Neural cell (in vitro differentiated cells): ENCODE measurements at regions not wholly inside any gene's neighbourhood (a gene's known extent, or its start where the extent isn't known, plus 50 kb on each side); places are given as distances from the start of the nearest gene placed in this dataset.

Experiments used
- EP300 ChIP-seq: fragments of 450-650 bp; conservative IDR thresholded peaks from 2 replicates; pipeline ENCODE4 v1.6.1; 2014; ENCODE audit warnings: antibody characterized with exemption, mild to moderate bottlenecking, moderate library complexity; ENCODE audit not compliant: poor library complexity, severe bottlenecking
- EZH2 ChIP-seq: fragments of 200-600, 300-800 bp; shearing (Covaris generic), sonication (generic); IDR thresholded peaks from 2 replicates; pipeline ENCODE4 v1.6.1; 2014; ENCODE audit warnings: antibody characterized with exemption, low read length, borderline replicate concordance, mild to moderate bottlenecking; ENCODE audit not compliant: insufficient read depth, poor library complexity, severe bottlenecking
- POLR2AphosphoS5 ChIP-seq: IDR thresholded peaks from 2 replicates; pipeline ENCODE4 v1.6.1; 2012
- SMC3 ChIP-seq: fragments of 450-650 bp; conservative IDR thresholded peaks from 2 replicates; pipeline ENCODE4 v1.6.1; 2014; ENCODE audit warnings: antibody characterized with exemption, mild to moderate bottlenecking, moderate library complexity; ENCODE audit not compliant: poor library complexity
- TF ChIP-seq, protein P1 (sequence below): fragments of 450-650 bp; IDR thresholded peaks from 2 replicates; pipeline ENCODE4 v1.5.1; 2014; ENCODE audit warnings: antibody characterized with exemption, mild to moderate bottlenecking, moderate library complexity; ENCODE audit not compliant: poor library complexity, severe bottlenecking

DNA sequence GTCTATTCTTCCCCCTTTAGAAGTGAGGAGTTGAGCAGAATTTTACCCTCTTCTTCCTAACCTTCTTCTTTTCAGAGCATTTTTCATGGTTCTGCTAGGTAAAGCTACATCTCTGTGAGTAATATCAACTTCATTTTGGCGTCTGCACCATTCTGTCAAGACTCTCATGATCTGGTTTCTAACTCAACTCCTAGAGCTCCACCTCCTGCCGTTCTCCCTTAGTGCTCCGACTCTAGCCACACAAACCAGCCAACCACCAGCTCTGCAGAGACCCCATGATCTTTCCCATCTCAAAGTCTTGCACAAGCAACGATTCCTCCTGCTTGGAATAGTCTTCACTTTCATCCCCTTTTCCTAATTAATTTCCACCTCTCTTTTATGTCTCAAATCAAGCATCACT lies 193.9 kb upstream of the TMC3 start:
- TF ChIP-seq EP300, result no peak
- TF ChIP-seq SMC3, result no peak
- TF ChIP-seq EZH2, result no peak
- TF ChIP-seq POLR2AphosphoS5, result no peak
- TF ChIP-seq, protein P1, sequence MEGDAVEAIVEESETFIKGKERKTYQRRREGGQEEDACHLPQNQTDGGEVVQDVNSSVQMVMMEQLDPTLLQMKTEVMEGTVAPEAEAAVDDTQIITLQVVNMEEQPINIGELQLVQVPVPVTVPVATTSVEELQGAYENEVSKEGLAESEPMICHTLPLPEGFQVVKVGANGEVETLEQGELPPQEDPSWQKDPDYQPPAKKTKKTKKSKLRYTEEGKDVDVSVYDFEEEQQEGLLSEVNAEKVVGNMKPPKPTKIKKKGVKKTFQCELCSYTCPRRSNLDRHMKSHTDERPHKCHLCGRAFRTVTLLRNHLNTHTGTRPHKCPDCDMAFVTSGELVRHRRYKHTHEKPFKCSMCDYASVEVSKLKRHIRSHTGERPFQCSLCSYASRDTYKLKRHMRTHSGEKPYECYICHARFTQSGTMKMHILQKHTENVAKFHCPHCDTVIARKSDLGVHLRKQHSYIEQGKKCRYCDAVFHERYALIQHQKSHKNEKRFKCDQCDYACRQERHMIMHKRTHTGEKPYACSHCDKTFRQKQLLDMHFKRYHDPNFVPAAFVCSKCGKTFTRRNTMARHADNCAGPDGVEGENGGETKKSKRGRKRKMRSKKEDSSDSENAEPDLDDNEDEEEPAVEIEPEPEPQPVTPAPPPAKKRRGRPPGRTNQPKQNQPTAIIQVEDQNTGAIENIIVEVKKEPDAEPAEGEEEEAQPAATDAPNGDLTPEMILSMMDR, result no peak
